HepG2 (cell line): ENCODE measurements at regions not wholly inside any gene's neighbourhood (a gene's known extent, or its start where the extent isn't known, plus 50 kb on each side); places are given as distances from the start of the nearest gene placed in this dataset.

Source experiments
- ATF7-NPFF ChIP-seq: sonication (generic); formaldehyde crosslinking; IDR thresholded peaks from 2 replicates; pipeline ENCODE4 v1.8.1; 2023; ENCODE audit warnings: mild to moderate bottlenecking, low read depth, missing genetic modification reagents, moderate library complexity
- CREB3 ChIP-seq: sonication (generic); formaldehyde crosslinking; IDR thresholded peaks from 2 replicates; pipeline ENCODE4 v1.5.0; 2020; ENCODE audit warnings: missing genetic modification reagents
- FOXP4 ChIP-seq: sonication (generic); formaldehyde crosslinking; IDR thresholded peaks from 2 replicates; pipeline ENCODE4 v1.4.0; 2020; ENCODE audit warnings: missing genetic modification reagents
- HNF4A ChIP-seq: sonication (generic); formaldehyde crosslinking; IDR thresholded peaks from 2 replicates; pipeline ENCODE4 v1.4.0; 2020; ENCODE audit warnings: missing genetic modification reagents
- IKZF4 ChIP-seq: sonication (generic); formaldehyde crosslinking; IDR thresholded peaks from 2 replicates; pipeline ENCODE4 v1.5.1; 2020; ENCODE audit warnings: borderline replicate concordance, mild to moderate bottlenecking, low read depth, missing genetic modification reagents; ENCODE audit errors: not compliant biosample characterization
- KDM6A ChIP-seq: IDR thresholded peaks from 2 replicates; pipeline ENCODE4 v1.6.1; 2016; ENCODE audit warnings: low read depth
- POLR2AphosphoS2 ChIP-seq: IDR thresholded peaks from 2 replicates; pipeline ENCODE4 v1.6.1; 2011; ENCODE audit warnings: low read depth, low read length, improper control_type of control experiment
- RAD21 ChIP-seq: fragments of 450-650 bp; formaldehyde crosslinking; IDR thresholded peaks from 2 replicates; pipeline ENCODE4 v1.5.0; 2020; ENCODE audit warnings: mild to moderate bottlenecking
- SAFB2 ChIP-seq: sonication (generic); formaldehyde crosslinking; IDR thresholded peaks from 2 replicates; pipeline ENCODE4 v1.5.1; 2020; ENCODE audit warnings: missing genetic modification reagents, low read depth, mild to moderate bottlenecking, borderline replicate concordance
- TFE3 ChIP-seq: IDR thresholded peaks from 2 replicates; pipeline ENCODE4 v1.6.1; 2016
- THAP11 ChIP-seq: IDR thresholded peaks from 2 replicates; pipeline ENCODE4 v1.6.1; 2016; ENCODE audit warnings: missing biosample characterization, missing genetic modification reagents
- ZKSCAN8 ChIP-seq: IDR thresholded peaks from 2 replicates; pipeline ENCODE4 v1.6.1; 2016; ENCODE audit warnings: borderline replicate concordance, missing genetic modification reagents, missing compliant biosample characterization
- ZNF333 ChIP-seq: sonication (generic); formaldehyde crosslinking; IDR thresholded peaks from 2 replicates; pipeline ENCODE4 v1.4.0; 2020; ENCODE audit warnings: mild to moderate bottlenecking, missing genetic modification reagents, borderline replicate concordance
- ZNF609 ChIP-seq: sonication (generic); formaldehyde crosslinking; IDR thresholded peaks from 2 replicates; pipeline ENCODE4 v1.4.0; 2020; ENCODE audit warnings: mild to moderate bottlenecking, missing genetic modification reagents, borderline replicate concordance
- ZNF710 ChIP-seq: sonication (generic); formaldehyde crosslinking; IDR thresholded peaks from 2 replicates; pipeline ENCODE4 v1.5.0; 2020; ENCODE audit warnings: mild to moderate bottlenecking, missing genetic modification reagents, borderline replicate concordance
- ZNF747 ChIP-seq: sonication (generic); formaldehyde crosslinking; IDR thresholded peaks from 2 replicates; pipeline ENCODE4 v1.8.1; 2023; ENCODE audit warnings: missing genetic modification reagents, mild to moderate bottlenecking, borderline replicate concordance

- TF ChIP-seq IKZF4 (CRISPR knock-in tag) (no peak), HNF4A (CRISPR knock-in tag) (peak; percentile 58; the same call in 1 of the 2 replicates), KDM6A (0 out of 2 replicates have a peak, but pooled peaks have one; percentile 31), ZKSCAN8 (CRISPR knock-in tag) (0 out of 2 replicates have a peak, but pooled peaks have one; percentile 76), SAFB2 (CRISPR knock-in tag) (no peak), ZNF333 (CRISPR knock-in tag) (no peak), ZNF609 (CRISPR knock-in tag) (no peak; the same call in 1 of the 2 replicates), FOXP4 (CRISPR knock-in tag) (peak; percentile 71), ZNF747 (CRISPR knock-in tag) (peak; percentile 50; the same call in 1 of the 2 replicates), CREB3 (CRISPR knock-in tag) (no peak), ATF7-NPFF (CRISPR knock-in tag) (peak; percentile 42; the same call in 1 of the 2 replicates), ZNF710 (CRISPR knock-in tag) (peak; percentile 53; the same call in 1 of the 2 replicates), TFE3 (CRISPR knock-in tag) (peak; percentile 90), THAP11 (peak; percentile 75), RAD21 (CRISPR knock-in tag) (peak; percentile 92), POLR2AphosphoS2 (no peak)
These were observed 70.2 kb upstream of the SH3BP4 start (continued) for GRCh38 chr2:234881413-234882241.
